ENCODE measurements at regions not wholly inside any gene's neighbourhood (a gene's known extent, or its start where the extent isn't known, plus 50 kb on each side); places are given as distances from the start of the nearest gene placed in this dataset.
A peak's percentile ranks its signal among the peaks of the same experiment; 100 is the strongest.

- ATAC-seq (no peak), DNase-seq (ENCODE audit: low spot score) (peak; percentile 6)
Measured at GRCh38 chr4:116020141-116020722, 906.8 kb upstream of the NDST4 start.

GRCh38 chr4:116018831-116019230 lies 905.4 kb upstream of the NDST4 start:
- TF ChIP-seq JUNB (IDR thresholded peaks at IDR 0.05; ENCODE audit: unreplicated experiment), result no peak
- no peak for TF ChIP-seq POLR2AphosphoS5 (IDR thresholded peaks at IDR 0.05; ENCODE audit: low read depth)
- no peak for TF ChIP-seq REST (IDR thresholded peaks at IDR 0.05; ENCODE audit: unreplicated experiment)
- TF ChIP-seq ZNF114 (CRISPR knock-in tag; IDR thresholded peaks at IDR 0.05), result no peak
- Mint-ChIP-seq H3K4me1 (no peaks in the 10 kb centered on the region), H3K4me3 (no peak overlapping the region), H3K36me3 (ENCODE audit: low read depth) (peaks cover 75% of the 10 kb centered on the region), H3K27ac (no peak overlapping the region), H3K27me3 (ENCODE audit: insufficient read depth, low read depth, poor library complexity) (peaks cover 5% of the 10 kb centered on the region), H3K9me3 (peaks cover 80% of the 10 kb centered on the region)
- H3K27me3 ChIP-seq (ENCODE audit: insufficient read depth), result no peaks in the 10 kb centered on the region
- DNase-seq (ENCODE audit: low spot score) (no peak), ATAC-seq (no peak)
- no peak overlapping the region for H2AFZ ChIP-seq
- H3K79me2 ChIP-seq (replicated peaks; ENCODE audit: insufficient read depth), result no peaks in the 10 kb centered on the region
- H3K4me1 ChIP-seq (ENCODE audit: insufficient read depth), result no peaks in the 10 kb centered on the region
- H3K9me2 ChIP-seq (ENCODE audit: insufficient read depth), result peaks cover 5% of the 10 kb centered on the region; the same call in 1 of the 2 replicates
- H3K27ac ChIP-seq (ENCODE audit: low read depth), result no peak overlapping the region
- no peaks in the 10 kb centered on the region for H3F3A ChIP-seq (replicated peaks; ENCODE audit: low read depth)
- H3K36me3 ChIP-seq (ENCODE audit: insufficient read depth), result peaks cover 33% of the 10 kb centered on the region
- no peak overlapping the region for H3K4me3 ChIP-seq
- H4K20me1 ChIP-seq (replicated peaks; ENCODE audit: insufficient read depth), result no peaks in the 10 kb centered on the region
- H3K4me2 ChIP-seq, result no peak overlapping the region

More at GRCh38 chr4:116020141-116020722, 906.8 kb upstream of the NDST4 start:
- Histone ChIP-seq H3K36me3 (ENCODE audit: insufficient read depth) (peaks cover 22% of the 10 kb centered on the region), H3K27ac (ENCODE audit: low read depth) (no peak overlapping the region), H3K4me3 (no peak overlapping the region), H3K4me2 (no peak overlapping the region), H3K9me2 (ENCODE audit: insufficient read depth) (peaks cover 5% of the 10 kb centered on the region; the same call in 1 of the 2 replicates), H4K20me1 (replicated peaks; ENCODE audit: insufficient read depth) (no peaks in the 10 kb centered on the region), H2AFZ (no peak overlapping the region), H3K4me1 (ENCODE audit: insufficient read depth) (no peaks in the 10 kb centered on the region), H3K79me2 (replicated peaks; ENCODE audit: insufficient read depth) (no peaks in the 10 kb centered on the region), H3F3A (replicated peaks; ENCODE audit: low read depth) (no peaks in the 10 kb centered on the region), H3K27me3 (ENCODE audit: insufficient read depth) (no peaks in the 10 kb centered on the region)
- Mint-ChIP-seq H3K4me1 (no peaks in the 10 kb centered on the region), H3K9me3 (peaks cover 66% of the 10 kb centered on the region), H3K36me3 (ENCODE audit: low read depth) (peaks cover 61% of the 10 kb centered on the region), H3K27ac (no peak overlapping the region), H3K27me3 (ENCODE audit: insufficient read depth, low read depth, poor library complexity) (peaks cover 9% of the 10 kb centered on the region), H3K4me3 (no peak overlapping the region)
- TF ChIP-seq ZNF114 (CRISPR knock-in tag; IDR thresholded peaks at IDR 0.05), result no peak

GRCh38 chr4:116016201-116016600 lies 902.8 kb upstream of the NDST4 start:
- DNase-seq (ENCODE audit: low spot score) (peak; percentile 12), ATAC-seq (no peak)
- H3K27me3 Mint-ChIP-seq (ENCODE audit: insufficient read depth, low read depth, poor library complexity), result peaks cover 5% of the 10 kb centered on the region
- H2AFZ ChIP-seq, result no peak overlapping the region
- peaks cover 78% of the 10 kb centered on the region for H3K36me3 Mint-ChIP-seq (ENCODE audit: low read depth)
- TF ChIP-seq EZH2 (IDR thresholded peaks at IDR 0.05; ENCODE audit: low read depth, unreplicated experiment) (no peak), JUNB (IDR thresholded peaks at IDR 0.05; ENCODE audit: unreplicated experiment) (no peak), CTCF (conservative IDR thresholded peaks at IDR 0.05; ENCODE audit: low read depth in 2 of 2) (no peak), POLR2AphosphoS5 (IDR thresholded peaks at IDR 0.05; ENCODE audit: low read depth) (no peak), EZH2phosphoT487 (IDR thresholded peaks at IDR 0.05; ENCODE audit: unreplicated experiment) (no peak)
- H4K20me1 ChIP-seq (replicated peaks; ENCODE audit: insufficient read depth), result no peaks in the 10 kb centered on the region
- H3K4me1 Mint-ChIP-seq, result no peaks in the 10 kb centered on the region
- H3F3A ChIP-seq (replicated peaks; ENCODE audit: low read depth), result no peaks in the 10 kb centered on the region
- H3K4me3 ChIP-seq, result no peak overlapping the region
- H3K27me3 ChIP-seq (ENCODE audit: insufficient read depth), result no peaks in the 10 kb centered on the region
- no peak overlapping the region for H3K4me2 ChIP-seq
- no peak overlapping the region for H3K27ac ChIP-seq (ENCODE audit: low read depth)
- H3K9me3 Mint-ChIP-seq, result peaks cover 85% of the 10 kb centered on the region
- H3K4me1 ChIP-seq (ENCODE audit: insufficient read depth), result no peaks in the 10 kb centered on the region
- no peak overlapping the region for H3K4me3 Mint-ChIP-seq
- H3K27ac Mint-ChIP-seq, result no peak overlapping the region
- H3K9me2 ChIP-seq (ENCODE audit: insufficient read depth), result no peaks in the 10 kb centered on the region
- no peaks in the 10 kb centered on the region for H3K79me2 ChIP-seq (replicated peaks; ENCODE audit: insufficient read depth)
- peaks cover 34% of the 10 kb centered on the region for H3K36me3 ChIP-seq (ENCODE audit: insufficient read depth)

Data from GM23338 (cell line).